Hematopoietic multipotent progenitor cell treated with erythropoietin and hydrocortisone succinate and interleukin-3 and kit ligand, for 8 days (in vitro differentiated cells): ENCODE measurements at regions not wholly inside any gene's neighbourhood (a gene's known extent, or its start where the extent isn't known, plus 50 kb on each side); places are given as distances from the start of the nearest gene placed in this dataset.
"Not testable (repeated sequence)": the region's sequence is repeated elsewhere in the genome, so short reads cannot be mapped to it uniquely, and the experiment has no call there.

Experiments
- DNase-seq: peaks from one replicate; pipeline ENCODE4 v3.0.0-alpha.2; 2015

DNA sequence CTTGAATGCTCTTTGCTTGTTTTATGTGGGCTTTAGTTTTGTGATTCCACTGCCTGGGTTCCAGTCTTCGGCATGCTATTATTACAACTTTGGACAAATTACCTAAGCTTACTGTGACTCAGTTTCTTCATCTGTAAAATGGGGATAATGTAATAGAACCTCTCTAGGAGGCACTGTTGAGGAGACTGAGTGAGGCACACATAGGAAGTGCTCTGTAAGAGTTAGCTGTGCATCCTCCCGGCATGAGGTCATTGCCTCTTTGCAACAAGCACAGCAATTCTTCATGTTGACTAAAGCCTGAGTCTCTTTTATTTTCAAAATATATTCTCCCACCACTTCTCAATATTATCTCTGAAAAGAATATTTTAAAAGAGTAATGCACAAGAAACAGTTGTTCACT is 227.4 kb downstream of the DLEU7 start:
- DNase-seq: no peak

DNA sequence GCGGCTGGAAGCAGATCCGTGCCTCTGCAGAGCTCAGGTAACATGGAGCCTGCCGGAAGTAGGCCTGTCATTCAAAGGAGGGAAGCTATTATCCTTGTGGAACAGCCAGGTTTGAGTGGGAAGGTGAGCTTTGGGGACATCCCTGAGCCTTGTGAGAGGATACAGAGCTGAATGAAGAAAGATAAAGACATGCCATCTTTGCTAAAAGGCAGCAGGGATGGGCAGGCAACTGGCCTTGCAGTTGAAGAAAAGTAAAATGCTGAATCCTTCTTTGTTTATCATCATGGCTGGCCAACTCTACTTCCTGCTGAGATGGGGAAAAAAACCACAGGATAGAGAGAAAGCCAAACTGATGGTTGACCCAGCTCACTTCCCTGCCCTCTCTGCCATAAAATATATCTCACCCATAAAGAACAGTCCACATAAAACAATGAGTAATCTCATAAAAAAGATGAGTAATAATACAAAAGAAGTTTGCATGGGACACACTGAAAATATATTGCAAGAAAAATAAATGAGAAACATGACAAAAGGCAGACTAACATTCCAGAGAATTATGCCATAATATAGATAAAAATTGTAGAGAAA is 226.3 kb downstream of the DLEU7 start:
- no peak for DNase-seq

DNA sequence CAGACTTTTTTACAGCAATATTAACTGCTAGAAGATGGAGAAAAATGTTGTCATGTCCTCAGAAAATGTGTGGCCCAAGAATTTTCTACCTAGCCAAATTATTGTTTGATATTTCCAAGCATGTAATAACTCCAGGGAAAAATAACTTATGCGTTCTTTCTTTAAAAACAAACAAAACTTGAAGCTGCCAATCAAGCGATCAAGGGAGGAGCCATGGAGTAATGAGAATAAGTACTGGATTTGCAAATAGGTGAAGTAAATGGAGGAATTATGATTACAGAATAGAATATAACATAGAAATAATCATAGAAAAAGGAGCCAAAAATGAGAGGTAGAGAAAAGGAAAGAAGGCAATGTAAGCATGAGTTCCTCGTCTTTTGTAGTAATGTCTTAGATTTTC is 225.3 kb downstream of the DLEU7 start:
- no peak for DNase-seq

DNA sequence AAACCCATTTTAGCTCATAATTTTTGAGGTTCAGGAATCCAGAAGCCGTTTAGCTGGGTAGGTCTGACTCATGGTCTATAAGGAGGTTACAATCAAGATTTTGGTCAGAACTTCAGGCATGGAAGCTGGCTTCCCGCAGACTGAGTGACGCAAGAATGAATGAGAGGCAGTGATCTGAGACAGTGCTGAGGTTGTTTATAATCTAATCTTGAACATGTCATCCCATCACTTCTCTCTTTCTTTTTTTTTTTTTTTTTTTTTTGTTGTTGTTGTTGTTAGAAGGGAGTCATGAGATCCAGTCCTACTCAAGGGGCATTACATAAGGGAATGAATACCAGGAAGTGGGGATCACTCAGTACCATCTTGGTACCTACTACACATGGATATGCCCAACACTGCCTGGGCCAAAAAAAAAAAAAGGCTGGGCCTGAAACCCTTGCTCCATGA is 217.4 kb downstream of the DLEU7 start:
- DNase-seq: no peak

DNA sequence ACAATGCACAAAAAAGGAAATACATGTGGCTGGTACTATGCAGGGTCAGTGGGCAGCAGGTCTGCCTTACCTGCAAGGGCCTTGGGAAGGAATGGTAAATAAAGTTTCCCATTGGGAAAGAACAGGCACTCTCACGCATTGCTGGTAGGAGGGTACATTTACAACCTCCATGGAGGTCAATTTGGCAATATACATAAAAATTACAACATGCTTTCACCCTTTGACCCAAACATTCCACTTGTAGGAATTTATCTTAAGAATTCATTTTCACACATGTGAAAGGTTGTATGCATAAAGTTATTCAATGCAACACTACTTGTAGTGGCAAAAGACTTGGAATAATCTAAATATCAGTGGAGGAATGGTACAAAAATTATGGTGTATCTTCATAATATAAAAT is 216.4 kb downstream of the DLEU7 start:
- no peak for DNase-seq

DNA sequence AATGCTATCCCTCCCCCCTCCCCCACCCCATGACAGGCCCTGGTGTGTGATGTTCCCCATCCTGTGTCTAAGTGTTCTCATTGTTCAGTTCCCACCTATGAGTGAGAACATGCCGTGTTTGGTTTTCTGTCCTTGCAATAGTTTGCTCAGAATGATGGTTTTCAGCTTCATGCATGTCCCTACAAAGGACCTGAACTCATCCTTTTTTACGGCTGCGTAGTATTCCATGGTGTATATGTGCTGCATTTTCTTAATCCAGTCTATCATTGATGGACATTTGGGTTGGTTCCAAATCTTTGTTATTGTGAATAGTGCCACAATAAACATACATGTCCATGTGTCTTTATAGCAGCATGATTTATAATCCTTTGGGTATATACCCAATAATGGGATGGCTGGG is 215.0 kb downstream of the DLEU7 start:
- not testable (repeated sequence) for DNase-seq

DNA sequence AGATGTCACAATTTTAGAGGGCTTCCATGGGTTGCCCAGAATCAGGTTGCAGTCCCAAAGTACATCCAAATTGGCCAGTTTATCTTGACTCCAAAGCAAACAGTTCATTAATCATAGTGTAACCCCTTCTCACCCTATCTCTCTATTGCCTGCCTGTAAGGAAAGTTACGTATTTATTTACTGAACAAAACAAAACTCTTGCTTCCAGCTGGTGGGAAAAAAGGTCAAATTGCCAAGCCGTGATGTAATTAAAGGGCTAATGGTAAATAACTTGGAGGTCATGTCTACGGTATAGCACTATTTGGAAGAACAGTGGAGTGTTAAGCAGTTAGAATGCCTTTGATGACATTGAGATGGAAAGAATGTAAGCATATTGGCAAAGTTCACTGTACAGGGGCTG is 214.0 kb downstream of the DLEU7 start:
- DNase-seq: no peak

DNA sequence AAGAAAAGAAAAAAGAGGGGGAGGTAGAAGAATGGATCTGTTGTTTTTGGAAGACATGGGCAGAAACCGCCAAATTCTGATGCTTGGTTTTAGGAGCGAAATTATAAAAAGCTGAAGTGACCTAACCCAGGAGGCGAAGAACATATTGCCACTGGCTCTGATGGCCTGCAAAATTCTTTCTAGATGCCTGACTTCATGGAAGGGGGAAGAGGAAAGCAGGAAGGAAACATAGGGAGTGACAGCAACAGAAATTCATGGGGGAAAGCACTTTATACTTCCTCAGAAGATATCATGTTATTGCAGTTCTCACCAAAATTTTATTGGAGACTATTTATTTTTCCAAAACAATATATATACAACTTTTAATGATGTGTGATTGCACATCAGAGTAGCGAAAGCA is 213.5 kb downstream of the DLEU7 start:
- no peak for DNase-seq

DNA sequence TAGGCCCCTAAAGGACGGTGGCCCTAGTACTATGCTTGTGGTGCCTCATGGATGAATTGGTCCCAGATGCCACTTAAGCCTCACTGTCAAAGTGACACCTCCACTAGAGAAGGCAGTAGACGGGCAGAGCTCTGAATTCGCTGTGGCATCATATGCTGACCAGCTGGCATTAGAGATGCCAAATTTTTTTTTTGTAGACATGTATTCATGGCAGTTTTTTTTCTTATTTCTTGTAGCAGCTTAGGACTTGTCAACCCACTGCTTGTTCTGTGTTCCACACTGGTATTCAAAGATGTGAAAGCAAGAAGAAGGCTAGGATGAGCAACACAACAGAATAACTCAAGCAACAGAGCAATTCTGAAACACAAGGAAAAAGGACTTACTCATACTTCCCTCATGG is 212.5 kb downstream of the DLEU7 start:
- DNase-seq: no peak

DNA sequence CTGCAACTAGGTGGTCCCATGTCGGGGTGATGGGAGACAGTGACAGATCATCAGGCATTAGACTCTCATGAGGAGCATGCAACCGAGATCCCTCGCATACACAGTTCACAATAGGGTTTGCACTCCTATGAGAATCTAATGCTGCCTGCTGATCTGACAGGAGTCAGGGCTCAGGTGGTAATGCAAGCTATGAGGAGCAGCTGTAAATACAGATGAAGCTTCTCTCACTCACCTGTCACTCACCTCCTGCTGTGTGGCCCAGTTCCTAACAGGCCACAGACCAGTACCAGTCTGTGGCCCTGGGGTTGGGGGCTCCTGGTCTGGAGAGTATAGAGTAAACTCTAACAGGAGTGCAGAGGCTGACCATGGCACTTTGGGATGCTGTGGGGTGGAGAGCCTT is 209.2 kb downstream of the DLEU7 start:
- no peak for DNase-seq

DNA sequence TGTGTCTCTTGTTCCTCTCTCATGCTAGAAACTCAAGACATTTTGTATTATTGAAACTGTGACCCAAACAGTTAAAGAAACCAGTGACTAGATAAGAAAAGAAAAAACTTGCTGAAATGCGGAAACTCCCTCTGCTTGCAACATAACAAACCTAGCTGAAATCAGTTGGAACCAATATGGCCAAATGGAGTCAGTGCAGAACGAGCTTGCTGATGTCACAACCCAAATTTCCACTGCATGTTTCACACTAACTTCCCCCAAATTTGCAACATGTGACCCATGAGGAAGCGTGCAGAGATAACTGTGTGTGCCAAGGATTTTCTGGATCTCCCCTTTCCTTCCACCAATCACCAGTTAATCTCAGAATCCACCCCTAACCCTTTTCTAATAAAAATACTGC is 208.0 kb downstream of the DLEU7 start:
- DNase-seq: peak; percentile 29

DNA sequence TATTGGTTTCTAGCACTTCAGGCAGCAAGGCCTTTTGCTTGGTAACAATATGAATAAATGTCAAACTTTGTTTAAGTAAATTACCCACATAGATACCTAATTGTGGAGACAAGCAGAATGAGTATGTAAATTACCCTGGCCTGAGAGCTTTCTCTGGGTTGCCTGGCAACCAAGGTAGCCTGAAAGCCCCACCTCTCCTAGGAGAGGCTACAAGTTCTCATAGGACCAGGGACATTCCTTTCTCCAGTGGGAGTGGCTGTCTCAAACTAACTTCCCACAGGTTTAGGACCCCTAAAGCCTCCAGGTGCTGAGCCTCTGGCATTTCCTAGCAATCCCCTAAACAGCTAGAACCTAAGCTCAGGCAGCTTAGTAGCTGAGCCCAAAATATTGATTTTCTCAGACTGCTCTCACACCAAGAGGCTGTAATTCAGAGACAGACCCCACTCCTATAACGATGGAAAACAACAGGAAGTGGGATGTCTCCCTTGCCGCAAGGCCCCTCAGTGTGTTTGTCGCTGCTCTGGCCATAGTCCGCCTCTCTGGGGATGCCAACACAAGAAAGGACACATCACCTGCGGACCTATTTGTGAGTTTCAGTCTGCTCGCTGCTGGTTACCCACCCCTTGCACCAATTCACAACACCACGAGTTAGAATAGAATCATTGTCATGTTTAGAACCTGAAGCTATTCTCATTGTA is 207.3 kb downstream of the DLEU7 start:
- no peak for DNase-seq

DNA sequence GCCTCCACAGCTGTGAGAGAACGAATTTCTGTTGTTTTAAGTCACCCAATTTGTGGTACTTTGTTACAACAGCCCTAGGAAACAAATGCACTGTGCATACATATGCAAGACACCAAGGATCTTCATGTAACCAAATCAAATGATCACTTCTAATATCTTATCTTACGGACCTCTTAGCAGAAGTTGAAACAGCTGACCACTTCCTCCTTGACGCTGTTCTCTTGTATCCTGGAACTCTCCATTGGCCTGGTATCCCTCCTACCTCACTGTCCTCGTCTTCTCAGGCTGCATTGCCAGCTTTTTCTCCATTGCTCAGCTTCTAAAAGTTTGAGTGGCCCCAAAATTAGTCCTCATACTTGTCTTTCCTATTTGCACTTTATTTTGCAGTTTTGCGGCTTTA is 200.4 kb downstream of the DLEU7 start:
- DNase-seq: no peak

DNA sequence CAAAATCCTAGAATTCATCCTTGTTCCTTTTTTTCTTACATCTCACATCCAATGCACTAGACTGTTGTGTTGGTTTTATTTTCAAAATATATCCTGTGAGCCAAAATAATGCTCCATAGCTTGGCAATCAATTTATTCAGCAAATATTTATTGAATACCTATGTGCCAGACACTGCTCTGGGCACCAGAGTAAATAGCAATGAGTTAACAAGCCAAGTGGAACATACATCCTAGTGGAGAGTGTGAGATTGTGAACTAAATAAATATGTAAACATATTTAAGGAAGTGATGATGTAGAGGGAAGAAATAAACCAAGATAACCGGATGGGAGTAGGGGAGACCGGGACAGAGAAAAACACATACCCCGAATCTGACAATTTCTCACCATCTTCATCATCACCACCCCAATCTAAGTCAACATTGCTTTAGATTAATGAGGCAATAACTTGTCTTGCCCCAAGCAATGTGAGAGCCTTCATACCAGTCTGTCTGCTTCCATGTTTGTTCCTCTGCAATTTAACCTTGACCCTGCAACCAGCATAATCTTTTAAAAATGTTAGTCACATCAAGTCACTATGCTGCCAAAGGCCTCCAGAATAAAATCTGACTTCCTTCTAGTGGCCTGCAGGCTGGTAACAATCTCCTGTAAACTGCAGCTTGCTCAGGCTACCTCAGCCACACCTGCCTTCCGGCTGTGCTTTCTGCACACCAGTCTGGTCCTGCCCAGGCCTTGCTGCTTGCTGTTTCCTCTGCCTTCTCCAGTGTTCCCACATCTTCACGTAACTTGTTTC is 199.2 kb downstream of the DLEU7 start:
- DNase-seq: no peak

DNA sequence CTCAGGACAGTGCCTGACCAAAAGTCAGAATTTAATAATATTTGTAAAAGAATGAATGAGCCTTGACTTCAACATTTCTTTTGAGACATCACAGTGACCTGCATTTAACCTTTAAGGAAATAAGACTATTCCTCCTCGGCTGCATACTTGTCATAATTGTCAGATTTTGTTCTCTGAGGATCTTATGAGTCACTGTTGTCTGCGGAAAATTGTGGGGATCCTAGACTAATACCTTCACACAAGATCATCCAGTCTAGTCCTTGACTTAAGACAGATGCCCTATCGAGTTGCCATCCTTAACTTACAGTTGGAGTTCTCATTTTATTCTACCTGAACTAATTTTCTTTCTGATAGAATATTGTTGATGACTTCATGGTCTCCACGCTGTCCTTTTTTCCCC is 198.4 kb downstream of the DLEU7 start:
- DNase-seq: no peak

DNA sequence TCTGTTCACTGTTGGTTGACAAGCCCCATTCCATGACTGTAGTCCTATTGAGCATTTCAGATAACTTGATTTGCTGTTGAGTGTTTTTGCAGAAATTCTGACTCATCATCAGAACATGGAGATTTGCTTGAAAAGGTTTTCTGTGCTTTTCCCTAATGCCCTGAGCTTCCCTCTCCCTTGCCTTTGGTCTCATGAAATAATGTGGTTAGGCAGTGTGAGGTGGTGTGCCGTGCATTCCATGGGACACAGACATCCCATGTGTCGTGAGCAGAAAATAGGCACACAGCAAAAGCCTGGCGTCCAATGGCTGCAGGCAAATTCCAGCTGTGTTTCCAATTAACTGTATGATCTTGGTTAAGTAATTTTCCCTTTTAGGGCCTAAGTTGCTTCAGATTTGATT is 197.4 kb downstream of the DLEU7 start:
- no peak for DNase-seq

DNA sequence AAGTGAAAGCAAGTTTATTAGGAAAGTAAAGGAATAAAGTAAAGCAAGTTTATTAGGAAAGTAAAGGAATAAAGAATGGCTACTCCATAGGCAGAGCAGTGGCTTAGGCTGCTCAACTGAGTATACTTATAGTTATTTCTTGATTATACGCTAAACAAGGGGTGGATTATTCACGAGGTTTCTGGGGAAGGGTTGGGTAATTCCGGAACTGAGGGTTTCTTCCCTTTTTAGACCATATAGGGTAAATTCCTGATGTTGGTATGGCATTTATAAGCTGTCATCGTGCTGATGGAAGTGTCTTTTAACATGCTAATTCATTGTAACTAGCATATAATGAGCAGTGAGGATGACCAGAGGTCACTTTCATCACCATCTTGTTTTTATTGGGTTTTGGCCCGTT is 194.3 kb downstream of the DLEU7 start:
- no peak for DNase-seq

DNA sequence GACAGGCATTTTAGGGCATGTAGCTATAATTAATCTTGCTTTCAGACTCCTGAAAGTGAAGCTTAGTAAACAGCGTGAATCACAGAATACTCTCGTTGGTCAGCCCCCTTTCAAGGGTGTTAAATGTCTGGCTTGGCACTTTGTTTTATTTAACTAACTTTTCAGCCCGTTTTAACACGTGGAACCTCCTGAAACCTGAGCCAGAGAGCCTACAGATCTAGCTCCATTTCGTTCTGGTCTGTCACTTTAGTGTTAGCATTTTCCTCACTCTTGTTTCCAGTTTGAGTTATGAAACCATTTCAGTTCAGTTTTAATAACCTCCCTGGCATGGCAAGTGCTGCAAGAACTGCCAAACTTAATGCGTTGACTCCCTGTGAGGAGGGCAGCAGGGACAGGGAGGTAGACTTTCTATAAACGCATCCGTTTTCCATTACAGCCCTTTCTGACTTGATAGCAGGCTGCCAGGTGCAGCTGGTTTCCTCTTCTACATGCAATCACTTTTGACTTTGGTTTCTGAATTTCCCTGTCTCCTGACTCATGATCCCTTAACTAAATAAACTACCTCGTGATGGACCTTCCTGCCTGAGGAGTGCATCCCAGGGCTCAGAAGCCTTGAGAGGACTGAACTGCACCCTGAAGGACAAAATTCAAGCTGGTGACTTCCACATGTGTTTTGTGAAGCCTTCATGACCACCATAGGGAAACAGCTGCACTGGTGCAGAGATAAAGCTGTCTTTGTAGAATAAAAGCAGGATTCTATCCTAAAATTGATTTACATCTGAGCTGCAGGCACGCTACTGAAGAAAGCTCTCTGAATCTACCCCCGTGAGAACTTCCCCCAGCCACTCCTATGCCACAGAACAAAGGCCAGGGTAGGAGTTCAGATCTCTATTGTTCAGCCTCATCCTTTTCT is 192.6 kb downstream of the DLEU7 start:
- no peak for DNase-seq

DNA sequence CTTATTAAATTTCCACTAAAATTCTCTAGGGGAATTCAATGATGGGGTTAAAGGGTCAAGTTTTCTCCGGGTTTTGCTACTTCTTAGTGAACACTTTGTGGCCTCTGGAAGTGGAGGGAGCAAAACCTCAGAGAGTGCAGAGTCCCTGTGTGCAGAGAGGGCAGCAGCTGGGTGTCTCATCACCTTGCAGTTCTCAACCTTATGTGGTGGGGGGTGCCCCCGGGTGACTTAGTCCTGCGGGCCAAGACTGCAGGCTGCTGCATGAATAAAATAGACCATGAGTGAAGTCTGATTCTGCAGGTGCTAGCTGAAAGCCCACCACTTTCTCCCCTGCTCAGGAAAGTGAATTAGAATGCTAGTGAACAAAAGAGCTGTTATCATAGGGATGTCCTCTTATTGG is 191.6 kb downstream of the DLEU7 start:
- no peak for DNase-seq

DNA sequence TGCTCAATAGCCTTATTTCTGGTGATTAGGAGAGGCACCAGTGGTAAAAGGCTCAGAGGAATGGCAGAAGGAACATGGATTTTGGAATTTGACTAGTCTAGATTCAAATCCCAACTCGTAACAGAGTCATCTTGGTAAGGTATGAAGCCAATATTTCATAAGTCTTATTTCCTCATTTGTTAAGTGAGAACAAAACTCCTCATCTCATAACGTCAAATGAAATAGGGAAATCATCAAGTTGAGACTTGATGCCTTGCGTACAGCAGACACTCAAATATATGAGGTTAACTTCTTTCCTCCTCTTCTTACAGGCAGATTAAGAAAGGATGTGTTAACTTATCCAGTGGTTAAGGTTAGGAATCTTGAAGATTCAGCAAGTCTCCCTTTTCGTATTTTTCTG is 189.2 kb downstream of the DLEU7 start:
- no peak for DNase-seq

DNA sequence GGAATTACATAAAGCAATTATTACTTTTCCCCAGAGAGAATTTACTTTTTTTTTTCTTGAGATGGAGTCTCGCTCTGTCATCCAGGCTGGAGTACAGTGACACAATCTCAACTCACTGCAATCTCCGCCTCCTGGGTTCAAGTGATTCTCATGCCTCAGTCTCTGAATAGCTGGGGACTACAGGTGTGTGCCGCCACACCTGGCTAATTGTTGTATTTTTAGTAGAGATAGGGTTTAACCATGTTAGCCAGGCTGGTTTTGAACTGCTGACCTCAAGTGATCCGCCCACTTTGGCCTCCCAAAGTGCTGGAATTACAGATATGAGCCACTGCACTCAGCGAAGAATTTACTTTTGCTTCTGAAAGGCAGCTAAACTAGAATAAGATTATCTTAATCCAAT is 181.6 kb downstream of the DLEU7 start:
- not testable (repeated sequence) for DNase-seq

DNA sequence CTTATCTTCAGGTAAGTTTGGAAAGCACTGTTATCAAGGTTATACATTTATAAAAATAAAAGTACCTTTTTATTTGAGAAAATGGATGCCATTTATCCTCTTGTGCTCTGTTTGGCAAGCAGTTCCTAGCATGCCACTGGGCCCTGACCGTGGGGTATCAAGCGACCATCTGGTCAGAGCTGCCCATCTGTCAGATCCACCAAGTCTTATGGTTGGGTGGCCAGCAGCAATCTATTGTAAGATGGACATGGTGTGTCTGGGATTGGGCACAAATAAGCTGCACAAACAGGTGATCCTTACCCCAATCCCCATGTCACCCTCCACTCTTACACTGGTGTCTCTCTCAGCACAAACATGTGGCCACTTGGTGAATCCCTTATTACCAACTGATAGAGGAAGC is 178.5 kb downstream of the DLEU7 start:
- no peak for DNase-seq

DNA sequence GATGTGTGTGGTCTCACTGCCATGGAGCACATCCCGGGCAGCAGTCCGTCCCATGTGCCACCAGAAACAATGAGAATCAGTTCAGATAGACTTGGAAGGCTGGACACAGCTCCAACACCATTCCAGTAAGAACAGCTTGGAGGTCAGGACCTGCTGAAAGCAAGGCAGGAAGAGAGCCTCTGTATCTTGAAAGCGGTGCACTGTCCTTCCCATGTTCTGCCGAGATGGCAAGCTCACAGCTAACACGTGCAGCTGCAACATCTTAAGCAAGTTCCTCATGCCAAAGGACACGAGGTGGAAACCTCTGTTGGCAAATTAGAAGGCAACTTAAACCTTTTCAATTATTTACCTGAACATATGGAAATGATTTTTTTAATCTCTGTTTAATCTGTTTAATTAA is 175.4 kb downstream of the DLEU7 start:
- no peak for DNase-seq
